ENCODE measurements at regions not wholly inside any gene's neighbourhood (a gene's known extent, or its start where the extent isn't known, plus 50 kb on each side); places are given as distances from the start of the nearest gene placed in this dataset.

DNA sequence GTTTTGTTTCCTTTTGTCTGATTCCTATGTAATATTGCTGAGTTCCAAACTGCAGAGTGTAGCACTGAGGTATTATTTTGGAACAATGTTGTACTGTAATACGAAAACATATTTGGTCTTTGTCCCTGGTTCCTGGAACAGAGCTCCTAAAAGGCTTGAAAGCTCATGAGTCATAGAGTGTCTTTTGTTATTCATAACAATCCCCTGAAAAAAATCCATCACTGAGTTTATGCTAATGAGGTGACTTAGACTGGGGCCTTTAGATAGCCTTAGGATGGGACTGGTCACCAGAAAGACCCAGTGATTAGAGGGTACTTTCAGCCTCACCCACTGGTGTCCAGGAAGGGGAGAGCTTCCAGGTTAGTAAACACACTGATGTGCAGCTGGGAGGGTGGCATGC lies 132.7 kb upstream of the POU5F2 start:
- Histone ChIP-seq H3K4me3 (ENCODE audit: low read depth, low read length) (no peak overlapping the region), H3K9me3 (no peaks in the 10 kb centered on the region), H3K27me3 (no peaks in the 10 kb centered on the region), H3K4me1 (no peaks in the 10 kb centered on the region; the same call in 1 of the 2 replicates), H3K36me3 (no peaks in the 10 kb centered on the region)
- TF ChIP-seq, protein P1, sequence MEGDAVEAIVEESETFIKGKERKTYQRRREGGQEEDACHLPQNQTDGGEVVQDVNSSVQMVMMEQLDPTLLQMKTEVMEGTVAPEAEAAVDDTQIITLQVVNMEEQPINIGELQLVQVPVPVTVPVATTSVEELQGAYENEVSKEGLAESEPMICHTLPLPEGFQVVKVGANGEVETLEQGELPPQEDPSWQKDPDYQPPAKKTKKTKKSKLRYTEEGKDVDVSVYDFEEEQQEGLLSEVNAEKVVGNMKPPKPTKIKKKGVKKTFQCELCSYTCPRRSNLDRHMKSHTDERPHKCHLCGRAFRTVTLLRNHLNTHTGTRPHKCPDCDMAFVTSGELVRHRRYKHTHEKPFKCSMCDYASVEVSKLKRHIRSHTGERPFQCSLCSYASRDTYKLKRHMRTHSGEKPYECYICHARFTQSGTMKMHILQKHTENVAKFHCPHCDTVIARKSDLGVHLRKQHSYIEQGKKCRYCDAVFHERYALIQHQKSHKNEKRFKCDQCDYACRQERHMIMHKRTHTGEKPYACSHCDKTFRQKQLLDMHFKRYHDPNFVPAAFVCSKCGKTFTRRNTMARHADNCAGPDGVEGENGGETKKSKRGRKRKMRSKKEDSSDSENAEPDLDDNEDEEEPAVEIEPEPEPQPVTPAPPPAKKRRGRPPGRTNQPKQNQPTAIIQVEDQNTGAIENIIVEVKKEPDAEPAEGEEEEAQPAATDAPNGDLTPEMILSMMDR (IDR thresholded peaks at IDR 0.05; ENCODE audit: low read depth, low read length), result no peak
- DNase-seq, result no peak

DNA sequence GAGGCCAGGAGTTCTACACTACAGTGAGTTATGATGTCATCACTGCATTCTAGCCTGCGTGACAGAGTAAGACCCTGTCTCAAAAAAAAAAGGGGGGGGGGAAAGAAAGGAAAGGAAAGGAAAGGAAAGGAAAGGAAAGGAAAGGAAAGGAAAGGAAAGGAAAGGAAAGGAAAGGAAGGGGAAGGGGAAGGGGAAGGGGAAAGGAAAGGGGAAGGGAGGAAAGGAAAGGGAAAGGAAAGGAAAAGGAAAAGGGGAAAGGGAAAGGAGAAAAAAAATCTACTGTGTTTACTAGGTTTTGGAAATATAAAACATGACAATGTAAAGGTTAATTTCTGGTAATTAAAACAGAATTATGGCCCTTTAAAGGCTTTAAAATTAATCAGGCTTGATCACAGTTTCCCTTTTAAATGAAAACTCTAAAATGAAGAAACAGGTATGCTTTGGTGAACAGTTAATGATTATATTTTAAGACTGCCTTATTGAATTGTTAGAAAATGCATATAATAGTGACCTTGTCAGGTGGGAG lies 131.9 kb upstream of the POU5F2 start:
- no peak for DNase-seq
- no peaks in the 10 kb centered on the region for H3K9me3 ChIP-seq
- no peaks in the 10 kb centered on the region for H3K36me3 ChIP-seq
- no peaks in the 10 kb centered on the region; the same call in 1 of the 2 replicates for H3K4me1 ChIP-seq
- TF ChIP-seq, protein P1 (IDR thresholded peaks at IDR 0.05; ENCODE audit: low read depth, low read length), result no peak
- H3K27me3 ChIP-seq, result no peaks in the 10 kb centered on the region
- H3K4me3 ChIP-seq (ENCODE audit: low read depth, low read length), result no peak overlapping the region

DNA sequence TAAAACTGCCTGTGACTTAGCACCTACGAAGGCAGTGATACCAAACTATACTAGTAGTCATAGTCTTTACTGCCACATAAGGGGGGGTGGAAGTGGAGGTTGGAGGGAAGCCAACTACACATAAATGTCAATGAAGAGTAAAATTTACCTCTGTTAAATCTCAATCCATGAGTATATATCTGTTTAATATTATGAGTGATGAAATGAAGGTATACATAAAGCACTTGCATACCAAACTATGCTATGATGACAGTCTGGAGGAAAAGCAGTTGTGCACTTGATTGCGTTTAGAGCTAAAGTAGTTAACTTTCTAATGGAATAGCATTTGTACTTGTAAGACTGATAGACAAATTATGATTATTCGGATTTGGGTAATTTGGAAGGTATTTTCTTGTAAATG lies 129.2 kb upstream of the POU5F2 start:
- Histone ChIP-seq H3K9me3 (no peaks in the 10 kb centered on the region), H3K36me3 (no peaks in the 10 kb centered on the region), H3K4me3 (ENCODE audit: low read depth, low read length) (no peak overlapping the region), H3K27me3 (no peaks in the 10 kb centered on the region), H3K4me1 (no peaks in the 10 kb centered on the region; the same call in 1 of the 2 replicates)
- DNase-seq, result no peak
- TF ChIP-seq, protein P1 (IDR thresholded peaks at IDR 0.05; ENCODE audit: low read depth, low read length), result no peak

DNA sequence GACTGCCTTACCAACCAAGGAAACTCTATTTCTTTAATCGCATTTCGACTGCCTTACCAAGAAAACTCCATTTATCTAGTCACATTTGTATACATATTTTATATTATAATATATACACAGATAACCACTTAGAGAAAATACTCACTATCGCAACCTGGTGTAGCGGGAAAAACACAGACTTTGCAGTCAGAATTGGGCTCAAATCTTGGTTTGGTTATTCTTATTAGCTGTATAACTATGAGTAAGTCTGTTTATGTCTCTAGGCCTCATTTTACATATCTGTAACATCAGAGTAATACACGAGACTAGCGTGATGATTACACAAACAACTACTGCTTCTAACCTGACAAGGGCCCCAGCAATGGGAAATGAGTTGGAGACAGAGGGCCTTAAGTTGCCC lies 127.5 kb upstream of the POU5F2 start:
- H3K9me3 ChIP-seq, result no peaks in the 10 kb centered on the region
- H3K36me3 ChIP-seq, result no peaks in the 10 kb centered on the region
- no peaks in the 10 kb centered on the region; the same call in 1 of the 2 replicates for H3K4me1 ChIP-seq
- TF ChIP-seq, protein P1 (IDR thresholded peaks at IDR 0.05; ENCODE audit: low read depth, low read length), result no peak
- no peaks in the 10 kb centered on the region for H3K27me3 ChIP-seq
- no peak overlapping the region for H3K4me3 ChIP-seq (ENCODE audit: low read depth, low read length)
- no peak for DNase-seq

DNA sequence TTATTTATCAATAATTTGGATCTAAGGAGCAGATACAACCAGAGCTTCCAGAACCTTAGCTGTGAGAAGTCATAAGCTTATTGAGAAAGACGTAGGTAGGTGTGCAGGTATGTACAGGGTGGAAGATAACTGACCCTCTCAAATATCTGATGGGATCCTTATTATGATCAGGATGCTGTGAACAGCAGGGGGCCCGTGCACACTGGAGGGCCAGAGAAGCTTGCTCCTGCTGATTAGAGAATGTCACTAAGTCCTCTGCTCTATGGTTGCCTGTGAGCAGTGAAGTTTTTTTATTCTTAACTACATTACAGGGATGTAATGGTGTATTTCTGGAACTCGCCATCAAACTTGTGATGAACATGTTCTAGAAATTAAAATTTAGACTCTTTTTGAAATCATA lies 108.9 kb upstream of the POU5F2 start:
- Histone ChIP-seq H3K4me1 (no peaks in the 10 kb centered on the region), H3K9me3 (no peaks in the 10 kb centered on the region), H3K4me3 (ENCODE audit: low read depth, low read length) (no peak overlapping the region), H3K27me3 (no peaks in the 10 kb centered on the region), H3K36me3 (no peaks in the 10 kb centered on the region)
- DNase-seq, result no peak
- TF ChIP-seq, protein P1 (IDR thresholded peaks at IDR 0.05; ENCODE audit: low read depth, low read length), result peak; percentile 44

DNA sequence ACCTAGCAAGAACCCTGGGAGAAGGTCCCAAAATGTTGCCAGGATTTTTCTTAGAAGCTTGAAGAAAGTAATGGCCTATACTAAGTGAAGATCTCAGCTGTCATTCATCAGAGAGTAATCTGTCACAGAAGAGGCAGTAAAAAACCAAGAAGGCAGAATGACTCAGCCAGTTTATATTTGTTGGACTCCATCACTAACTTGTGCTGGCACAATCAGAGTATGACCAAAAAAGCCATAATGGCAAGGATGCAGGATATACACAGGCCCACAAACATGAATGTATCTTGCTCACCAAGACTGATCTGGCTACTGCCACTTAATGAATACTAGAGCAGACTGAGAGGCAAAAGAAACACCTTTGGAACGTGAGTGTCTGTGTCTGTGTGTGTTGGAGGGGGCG lies 104.0 kb upstream of the POU5F2 start:
- Histone ChIP-seq H3K27me3 (no peaks in the 10 kb centered on the region), H3K9me3 (no peaks in the 10 kb centered on the region), H3K36me3 (no peaks in the 10 kb centered on the region), H3K4me1 (no peaks in the 10 kb centered on the region), H3K4me3 (ENCODE audit: low read depth, low read length) (no peak overlapping the region)
- DNase-seq, result no peak
- TF ChIP-seq, protein P1 (IDR thresholded peaks at IDR 0.05; ENCODE audit: low read depth, low read length), result no peak

Data from BE2C (cell line).